ENCODE measurements at regions not wholly inside any gene's neighbourhood (a gene's known extent, or its start where the extent isn't known, plus 50 kb on each side); places are given as distances from the start of the nearest gene placed in this dataset.

DNA sequence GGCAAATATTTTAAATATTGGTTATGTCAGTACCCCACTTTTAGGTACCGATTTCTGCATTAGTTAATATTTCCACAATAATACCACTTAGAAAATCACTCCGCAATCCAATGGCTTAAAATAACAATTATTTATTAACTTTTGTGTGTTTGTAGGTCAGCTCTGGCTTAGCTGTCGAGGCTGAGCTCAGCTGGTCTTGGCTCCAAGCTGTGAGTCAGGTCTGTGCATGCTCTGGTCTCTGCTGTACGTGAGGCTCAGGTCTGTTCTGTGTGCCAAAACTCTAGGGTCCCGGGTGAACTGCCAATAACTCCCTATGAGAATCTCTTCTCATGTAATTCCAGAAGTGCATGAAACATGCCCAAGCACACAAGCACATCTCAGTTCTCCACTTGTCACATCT, 245.8 kb upstream of the GK2 start:
- Histone ChIP-seq H3K9me3 (ENCODE audit: control insufficient read depth in 1 of 2, low read length in 2 of 2) (no peaks in the 10 kb centered on the region), H3K9ac (ENCODE audit: low read depth in 1 of 2, low read length in 2 of 2) (no peak overlapping the region), H3K27me3 (ENCODE audit: control insufficient read depth in 1 of 2, insufficient read depth in 2 of 2, low read length in 2 of 2) (no peaks in the 10 kb centered on the region), H3K27ac (ENCODE audit: low read depth, low read length) (no peak overlapping the region), H3K36me3 (ENCODE audit: control insufficient read depth in 1 of 2, insufficient read depth in 2 of 2, low read length in 2 of 2) (no peaks in the 10 kb centered on the region), H3K4me1 (ENCODE audit: control insufficient read depth in 1 of 2, insufficient read depth in 2 of 2, low read length in 2 of 2) (no peaks in the 10 kb centered on the region), H3K4me3 (ENCODE audit: low read depth in 1 of 2, low read length in 2 of 2) (no peak overlapping the region)

DNA sequence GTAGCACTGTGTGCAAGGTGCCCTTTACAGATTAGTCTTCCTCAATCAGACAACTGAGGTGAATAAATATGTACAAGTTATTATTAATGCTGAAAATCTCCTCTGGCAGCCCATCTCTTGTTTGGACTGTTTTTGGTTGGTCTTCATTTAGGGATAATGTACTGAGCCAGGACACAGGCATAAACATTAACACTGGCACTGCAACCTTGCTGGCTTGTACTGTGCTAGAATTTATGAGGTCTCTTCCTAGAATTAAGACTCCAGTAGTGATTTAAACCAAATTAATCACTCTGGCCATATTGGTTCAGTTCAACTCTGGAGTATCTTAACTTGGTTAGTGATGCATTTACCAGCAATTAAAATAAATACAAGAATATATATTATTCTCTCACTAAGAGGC, 244.7 kb upstream of the GK2 start:
- Histone ChIP-seq H3K4me1 (ENCODE audit: control insufficient read depth in 1 of 2, insufficient read depth in 2 of 2, low read length in 2 of 2) (no peaks in the 10 kb centered on the region), H3K9me3 (ENCODE audit: control insufficient read depth in 1 of 2, low read length in 2 of 2) (no peaks in the 10 kb centered on the region), H3K4me3 (ENCODE audit: low read depth in 1 of 2, low read length in 2 of 2) (no peak overlapping the region), H3K36me3 (ENCODE audit: control insufficient read depth in 1 of 2, insufficient read depth in 2 of 2, low read length in 2 of 2) (no peaks in the 10 kb centered on the region), H3K9ac (ENCODE audit: low read depth in 1 of 2, low read length in 2 of 2) (no peak overlapping the region), H3K27me3 (ENCODE audit: control insufficient read depth in 1 of 2, insufficient read depth in 2 of 2, low read length in 2 of 2) (no peaks in the 10 kb centered on the region), H3K27ac (ENCODE audit: low read depth, low read length) (no peak overlapping the region)

DNA sequence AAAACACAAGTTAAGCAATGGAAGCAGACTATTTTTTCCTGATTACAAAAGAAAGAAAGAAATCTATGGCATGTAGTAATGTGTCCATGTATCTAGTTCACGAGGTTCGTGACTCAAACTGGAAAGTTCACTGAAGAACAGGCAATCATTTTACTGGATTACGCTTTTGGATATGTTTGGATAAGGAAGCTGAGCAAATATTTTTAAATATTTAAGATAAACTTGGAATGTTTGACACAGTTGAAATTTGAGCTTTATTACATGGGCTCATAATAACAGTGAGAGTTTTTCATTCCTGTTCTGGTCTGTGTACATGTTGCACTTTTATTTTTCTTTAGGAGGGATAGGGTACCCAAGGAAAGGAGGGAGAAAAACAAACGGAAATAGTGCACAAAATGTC, 244.2 kb upstream of the GK2 start:
- H3K4me1 ChIP-seq (ENCODE audit: control insufficient read depth in 1 of 2, insufficient read depth in 2 of 2, low read length in 2 of 2) = no peaks in the 10 kb centered on the region
- H3K27ac ChIP-seq (ENCODE audit: low read depth, low read length) = no peak overlapping the region
- no peak overlapping the region for H3K4me3 ChIP-seq (ENCODE audit: low read depth in 1 of 2, low read length in 2 of 2)
- H3K9me3 ChIP-seq (ENCODE audit: control insufficient read depth in 1 of 2, low read length in 2 of 2) = no peaks in the 10 kb centered on the region
- H3K36me3 ChIP-seq (ENCODE audit: control insufficient read depth in 1 of 2, insufficient read depth in 2 of 2, low read length in 2 of 2) = no peaks in the 10 kb centered on the region
- no peak overlapping the region for H3K9ac ChIP-seq (ENCODE audit: low read depth in 1 of 2, low read length in 2 of 2)
- H3K27me3 ChIP-seq (ENCODE audit: control insufficient read depth in 1 of 2, insufficient read depth in 2 of 2, low read length in 2 of 2) = no peaks in the 10 kb centered on the region

DNA sequence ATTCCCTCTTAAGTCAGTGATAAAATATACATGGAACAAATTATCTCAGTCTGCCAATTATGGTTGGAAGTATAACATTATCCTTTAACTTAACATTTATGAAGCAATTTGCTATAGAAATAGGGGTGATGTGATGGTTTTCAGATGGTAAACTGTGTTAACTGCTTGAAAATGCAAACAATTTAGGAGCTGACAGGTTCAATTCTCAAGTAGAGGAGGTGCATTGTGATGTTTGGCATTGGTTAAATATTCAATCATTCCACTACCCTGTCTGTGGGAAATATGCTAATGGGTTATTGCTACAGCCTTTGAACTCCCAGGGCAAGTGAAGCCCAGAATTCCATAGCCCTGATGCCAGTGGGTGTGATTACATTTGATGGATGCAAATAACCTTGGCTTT, 243.4 kb upstream of the GK2 start:
- Histone ChIP-seq H3K27ac (ENCODE audit: low read depth, low read length) (no peak overlapping the region), H3K4me3 (ENCODE audit: low read depth in 1 of 2, low read length in 2 of 2) (no peak overlapping the region), H3K27me3 (ENCODE audit: control insufficient read depth in 1 of 2, insufficient read depth in 2 of 2, low read length in 2 of 2) (no peaks in the 10 kb centered on the region), H3K9ac (ENCODE audit: low read depth in 1 of 2, low read length in 2 of 2) (no peak overlapping the region), H3K9me3 (ENCODE audit: control insufficient read depth in 1 of 2, low read length in 2 of 2) (no peaks in the 10 kb centered on the region), H3K36me3 (ENCODE audit: control insufficient read depth in 1 of 2, insufficient read depth in 2 of 2, low read length in 2 of 2) (no peaks in the 10 kb centered on the region), H3K4me1 (ENCODE audit: control insufficient read depth in 1 of 2, insufficient read depth in 2 of 2, low read length in 2 of 2) (no peaks in the 10 kb centered on the region)

DNA sequence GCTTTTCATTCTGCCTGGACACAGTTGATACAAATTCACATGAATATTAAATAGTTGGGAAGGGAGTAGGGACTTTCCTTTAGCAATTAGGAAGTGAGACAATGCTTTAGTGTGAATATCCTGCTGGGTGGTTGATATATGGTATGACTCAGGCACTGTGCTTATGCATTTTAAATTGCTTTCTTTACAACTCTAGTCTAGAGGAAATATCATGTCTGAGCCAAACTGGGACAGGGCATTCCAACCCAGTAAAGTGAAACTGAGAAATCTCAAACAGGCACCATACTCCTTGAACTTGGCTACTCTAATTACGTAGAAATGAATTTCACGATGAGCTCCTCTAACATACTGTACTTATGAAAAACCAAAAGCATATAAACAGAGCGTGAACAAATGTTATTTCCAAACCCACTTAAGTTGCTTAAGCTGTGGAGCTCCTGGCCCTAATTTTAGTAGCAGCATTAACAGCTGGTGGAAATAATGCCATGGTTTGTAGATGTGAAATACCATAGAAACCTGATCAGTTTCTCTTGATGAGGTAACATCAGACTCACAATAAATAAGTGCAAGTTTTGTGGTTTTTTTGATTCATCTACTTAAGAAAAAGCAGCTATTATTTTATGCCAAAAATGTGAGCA, 242.9 kb upstream of the GK2 start:
- no peak overlapping the region for H3K4me3 ChIP-seq (ENCODE audit: low read depth in 1 of 2, low read length in 2 of 2)

DNA sequence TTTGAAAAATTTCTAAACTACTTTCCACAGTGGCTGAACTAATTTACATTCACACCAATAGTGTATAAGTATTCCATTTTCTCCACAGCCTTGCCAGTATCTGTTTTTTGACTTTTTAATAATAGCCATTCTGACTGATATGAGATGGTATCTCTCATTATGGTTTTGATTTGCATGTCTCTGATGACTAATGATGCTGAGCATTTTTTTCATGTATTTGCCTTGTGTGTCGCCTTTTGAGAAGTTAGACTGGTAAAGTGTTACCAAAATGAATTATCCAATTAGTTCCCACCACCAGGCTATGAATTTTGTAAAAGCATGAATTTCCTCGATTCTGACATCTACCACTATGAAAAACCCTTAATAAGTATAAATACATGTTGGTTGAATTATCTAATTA, 242.2 kb upstream of the GK2 start:
- Histone ChIP-seq H3K9ac (ENCODE audit: low read depth in 1 of 2, low read length in 2 of 2) (no peak overlapping the region), H3K27me3 (ENCODE audit: control insufficient read depth in 1 of 2, insufficient read depth in 2 of 2, low read length in 2 of 2) (no peaks in the 10 kb centered on the region), H3K4me1 (ENCODE audit: control insufficient read depth in 1 of 2, insufficient read depth in 2 of 2, low read length in 2 of 2) (no peaks in the 10 kb centered on the region), H3K9me3 (ENCODE audit: control insufficient read depth in 1 of 2, low read length in 2 of 2) (no peaks in the 10 kb centered on the region), H3K27ac (ENCODE audit: low read depth, low read length) (no peak overlapping the region), H3K36me3 (ENCODE audit: control insufficient read depth in 1 of 2, insufficient read depth in 2 of 2, low read length in 2 of 2) (no peaks in the 10 kb centered on the region), H3K4me3 (ENCODE audit: low read depth in 1 of 2, low read length in 2 of 2) (no peak overlapping the region)

More for the DNA sequence above, 242.9 kb upstream of the GK2 start:
- no peaks in the 10 kb centered on the region for H3K9me3 ChIP-seq (ENCODE audit: control insufficient read depth in 1 of 2, low read length in 2 of 2)
- no peak overlapping the region for H3K9ac ChIP-seq (ENCODE audit: low read depth in 1 of 2, low read length in 2 of 2)
- H3K4me1 ChIP-seq (ENCODE audit: control insufficient read depth in 1 of 2, insufficient read depth in 2 of 2, low read length in 2 of 2) = no peaks in the 10 kb centered on the region
- no peaks in the 10 kb centered on the region for H3K36me3 ChIP-seq (ENCODE audit: control insufficient read depth in 1 of 2, insufficient read depth in 2 of 2, low read length in 2 of 2)
- no peak overlapping the region for H3K27ac ChIP-seq (ENCODE audit: low read depth, low read length)
- H3K27me3 ChIP-seq (ENCODE audit: control insufficient read depth in 1 of 2, insufficient read depth in 2 of 2, low read length in 2 of 2) = no peaks in the 10 kb centered on the region

DNA sequence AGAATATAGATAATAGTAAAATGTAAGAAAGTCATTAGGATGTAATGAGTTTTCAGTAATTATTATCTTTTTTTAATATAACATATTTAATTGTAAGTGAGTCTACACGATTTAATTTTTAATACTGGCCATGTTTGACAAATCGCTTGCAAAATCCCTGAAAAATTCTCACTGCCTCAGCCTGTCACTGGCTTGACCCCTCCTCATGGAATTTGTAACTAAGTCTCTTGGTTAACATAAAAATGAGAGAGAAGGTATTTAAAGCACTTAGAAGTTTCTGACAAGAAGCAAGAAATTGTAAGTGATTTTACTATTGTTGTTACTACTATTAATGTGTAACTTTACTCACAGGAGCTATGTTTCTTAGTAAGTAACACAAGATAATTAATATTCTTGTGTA, 237.9 kb upstream of the GK2 start:
- Histone ChIP-seq H3K36me3 (ENCODE audit: control insufficient read depth in 1 of 2, insufficient read depth in 2 of 2, low read length in 2 of 2) (no peaks in the 10 kb centered on the region), H3K4me3 (ENCODE audit: low read depth in 1 of 2, low read length in 2 of 2) (no peak overlapping the region), H3K27me3 (ENCODE audit: control insufficient read depth in 1 of 2, insufficient read depth in 2 of 2, low read length in 2 of 2) (no peaks in the 10 kb centered on the region), H3K27ac (ENCODE audit: low read depth, low read length) (no peak overlapping the region), H3K4me1 (ENCODE audit: control insufficient read depth in 1 of 2, insufficient read depth in 2 of 2, low read length in 2 of 2) (no peaks in the 10 kb centered on the region), H3K9ac (ENCODE audit: low read depth in 1 of 2, low read length in 2 of 2) (no peak overlapping the region), H3K9me3 (ENCODE audit: control insufficient read depth in 1 of 2, low read length in 2 of 2) (no peaks in the 10 kb centered on the region)

DNA sequence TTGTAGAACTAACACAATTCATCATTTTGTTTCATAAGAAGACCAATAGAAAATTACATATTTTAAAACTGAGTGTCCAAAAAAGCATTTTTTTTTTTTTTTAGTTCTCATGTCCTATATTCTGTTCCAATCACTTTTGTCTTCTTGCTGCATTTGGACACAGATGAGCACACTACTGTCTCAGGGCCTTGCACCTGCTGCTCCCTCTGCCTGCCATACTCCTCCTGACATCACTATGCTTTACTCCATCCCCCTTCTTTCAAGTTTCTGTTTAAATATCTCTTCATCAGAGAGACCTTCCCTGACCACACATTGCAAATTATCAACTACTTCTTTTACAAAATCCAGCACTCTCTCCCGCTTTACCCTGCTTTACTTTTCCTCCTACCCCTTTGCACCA, 230.7 kb upstream of the GK2 start:
- Histone ChIP-seq H3K4me3 (ENCODE audit: low read depth in 1 of 2, low read length in 2 of 2) (no peak overlapping the region), H3K4me1 (ENCODE audit: control insufficient read depth in 1 of 2, insufficient read depth in 2 of 2, low read length in 2 of 2) (no peaks in the 10 kb centered on the region), H3K9me3 (ENCODE audit: control insufficient read depth in 1 of 2, low read length in 2 of 2) (no peaks in the 10 kb centered on the region), H3K27ac (ENCODE audit: low read depth, low read length) (no peak overlapping the region), H3K36me3 (ENCODE audit: control insufficient read depth in 1 of 2, insufficient read depth in 2 of 2, low read length in 2 of 2) (no peaks in the 10 kb centered on the region), H3K27me3 (ENCODE audit: control insufficient read depth in 1 of 2, insufficient read depth in 2 of 2, low read length in 2 of 2) (no peaks in the 10 kb centered on the region), H3K9ac (ENCODE audit: low read depth in 1 of 2, low read length in 2 of 2) (no peak overlapping the region)

DNA sequence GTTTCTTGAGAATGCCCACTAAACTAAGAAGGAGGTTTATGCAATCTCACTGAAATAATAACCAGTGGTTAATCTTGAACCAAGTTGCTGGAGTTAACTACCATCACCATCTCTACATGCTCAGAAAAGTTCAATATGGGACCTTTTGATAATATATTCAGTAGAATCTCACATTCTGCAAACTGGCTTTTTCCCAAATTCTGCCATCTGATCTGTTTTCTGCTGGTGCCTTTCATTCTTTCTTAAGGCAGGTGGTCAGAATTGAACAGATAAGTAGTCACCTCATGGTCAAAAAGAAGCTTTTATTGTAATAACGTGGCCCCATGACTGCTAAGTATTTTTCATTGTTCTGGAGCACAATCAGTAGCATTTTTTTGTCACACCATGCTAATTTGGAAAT, 229.0 kb upstream of the GK2 start:
- no peaks in the 10 kb centered on the region for H3K9me3 ChIP-seq (ENCODE audit: control insufficient read depth in 1 of 2, low read length in 2 of 2)
- no peak overlapping the region for H3K27ac ChIP-seq (ENCODE audit: low read depth, low read length)
- H3K9ac ChIP-seq (ENCODE audit: low read depth in 1 of 2, low read length in 2 of 2) = no peak overlapping the region
- H3K36me3 ChIP-seq (ENCODE audit: control insufficient read depth in 1 of 2, insufficient read depth in 2 of 2, low read length in 2 of 2) = no peaks in the 10 kb centered on the region
- no peaks in the 10 kb centered on the region for H3K27me3 ChIP-seq (ENCODE audit: control insufficient read depth in 1 of 2, insufficient read depth in 2 of 2, low read length in 2 of 2)
- no peak overlapping the region for H3K4me3 ChIP-seq (ENCODE audit: low read depth in 1 of 2, low read length in 2 of 2)
- H3K4me1 ChIP-seq (ENCODE audit: control insufficient read depth in 1 of 2, insufficient read depth in 2 of 2, low read length in 2 of 2) = no peaks in the 10 kb centered on the region

DNA sequence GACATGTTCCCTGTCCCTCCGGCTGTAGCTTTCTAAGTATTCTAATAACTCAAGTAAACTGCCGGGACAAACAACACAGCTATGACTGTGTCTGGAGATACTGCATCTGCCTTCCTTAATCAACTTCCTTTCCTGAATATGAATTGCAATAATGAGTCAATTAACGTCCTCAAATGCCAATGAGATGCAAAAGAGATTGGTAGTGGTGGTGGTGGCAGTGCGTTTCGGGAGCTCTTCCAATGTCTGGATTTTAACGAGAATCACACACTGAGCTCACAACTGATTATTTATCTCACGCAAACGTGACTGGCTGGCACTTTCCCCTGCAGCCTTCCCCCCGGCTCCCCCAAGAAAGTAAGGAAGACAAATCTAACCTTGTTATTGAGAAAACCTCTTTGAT, 226.1 kb upstream of the GK2 start:
- Histone ChIP-seq H3K27me3 (ENCODE audit: control insufficient read depth in 1 of 2, insufficient read depth in 2 of 2, low read length in 2 of 2) (no peaks in the 10 kb centered on the region), H3K4me3 (ENCODE audit: low read depth in 1 of 2, low read length in 2 of 2) (no peak overlapping the region), H3K36me3 (ENCODE audit: control insufficient read depth in 1 of 2, insufficient read depth in 2 of 2, low read length in 2 of 2) (no peaks in the 10 kb centered on the region), H3K4me1 (ENCODE audit: control insufficient read depth in 1 of 2, insufficient read depth in 2 of 2, low read length in 2 of 2) (no peaks in the 10 kb centered on the region), H3K9me3 (ENCODE audit: control insufficient read depth in 1 of 2, low read length in 2 of 2) (no peaks in the 10 kb centered on the region), H3K9ac (ENCODE audit: low read depth in 1 of 2, low read length in 2 of 2) (no peak overlapping the region), H3K27ac (ENCODE audit: low read depth, low read length) (no peak overlapping the region)

DNA sequence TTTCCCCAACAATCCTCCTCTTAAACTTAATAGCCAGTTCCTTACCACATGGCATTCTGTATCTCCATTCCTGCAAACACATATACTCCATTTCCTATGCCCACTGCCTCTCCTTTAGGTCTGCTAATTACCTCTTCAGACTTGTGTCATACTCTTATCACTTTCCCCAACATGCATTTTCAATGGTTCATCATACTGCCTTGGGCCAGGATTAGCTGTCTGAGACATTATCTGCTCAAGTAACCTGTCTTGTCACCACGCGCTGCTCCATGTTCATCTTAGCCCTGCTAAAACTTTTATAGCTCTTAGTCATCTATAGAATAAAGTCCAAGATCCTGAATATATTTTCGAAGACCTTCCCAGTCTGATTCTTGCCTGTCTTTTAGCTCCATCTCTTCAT, 224.1 kb upstream of the GK2 start:
- no peak overlapping the region for H3K9ac ChIP-seq (ENCODE audit: low read depth in 1 of 2, low read length in 2 of 2)

More for the DNA sequence above, 224.1 kb upstream of the GK2 start:
- Histone ChIP-seq H3K4me1 (ENCODE audit: control insufficient read depth in 1 of 2, insufficient read depth in 2 of 2, low read length in 2 of 2) (no peaks in the 10 kb centered on the region), H3K9me3 (ENCODE audit: control insufficient read depth in 1 of 2, low read length in 2 of 2) (no peaks in the 10 kb centered on the region), H3K27ac (ENCODE audit: low read depth, low read length) (no peak overlapping the region), H3K36me3 (ENCODE audit: control insufficient read depth in 1 of 2, insufficient read depth in 2 of 2, low read length in 2 of 2) (no peaks in the 10 kb centered on the region), H3K27me3 (ENCODE audit: control insufficient read depth in 1 of 2, insufficient read depth in 2 of 2, low read length in 2 of 2) (no peaks in the 10 kb centered on the region), H3K4me3 (ENCODE audit: low read depth in 1 of 2, low read length in 2 of 2) (no peak overlapping the region)
